ENCODE measurements at regions not wholly inside any gene's neighbourhood (a gene's known extent, or its start where the extent isn't known, plus 50 kb on each side); places are given as distances from the start of the nearest gene placed in this dataset.

- DNase-seq (ENCODE audit: low read depth), result no peak
Measured at GRCh38 chr5:3047212-3047774, 295.8 kb upstream of the IRX2 start.

GRCh38 chr5:3043600-3043999 lies 292.1 kb upstream of the IRX2 start:
- DNase-seq (ENCODE audit: low read depth), result no peak

- no peak for DNase-seq (ENCODE audit: low read depth)
Measured at GRCh38 chr5:3041001-3041400, 289.5 kb upstream of the IRX2 start.

GRCh38 chr5:3036041-3036788 lies 284.7 kb upstream of the IRX2 start:
- DNase-seq (ENCODE audit: low read depth), result no peak

- no peak for DNase-seq (ENCODE audit: low read depth)
Measured at GRCh38 chr5:3035452-3035851, 284.0 kb upstream of the IRX2 start.

GRCh38 chr5:3034881-3035280 lies 283.4 kb upstream of the IRX2 start:
- DNase-seq (ENCODE audit: low read depth), result no peak

- DNase-seq (ENCODE audit: low read depth), result no peak
Measured at GRCh38 chr5:3034449-3034848, 283.0 kb upstream of the IRX2 start.

- DNase-seq (ENCODE audit: low read depth), result no peak
Measured at GRCh38 chr5:3033033-3033755, 281.7 kb upstream of the IRX2 start.

GRCh38 chr5:3032513-3032912 lies 281.0 kb upstream of the IRX2 start:
- no peak for DNase-seq (ENCODE audit: low read depth)

- DNase-seq (ENCODE audit: low read depth), result no peak
Measured at GRCh38 chr5:3031733-3032378, 280.4 kb upstream of the IRX2 start.

- no peak for DNase-seq (ENCODE audit: low read depth)
Measured at GRCh38 chr5:3030511-3031165, 279.2 kb upstream of the IRX2 start.

- no peak for DNase-seq (ENCODE audit: low read depth)
Measured at GRCh38 chr5:3029396-3029795, 277.9 kb upstream of the IRX2 start.

GRCh38 chr5:3027866-3028635 lies 276.6 kb upstream of the IRX2 start:
- DNase-seq (ENCODE audit: low read depth), result no peak

- DNase-seq (ENCODE audit: low read depth), result no peak
Measured at GRCh38 chr5:3027185-3027865, 275.8 kb upstream of the IRX2 start.

GRCh38 chr5:3026651-3027050 lies 275.2 kb upstream of the IRX2 start:
- no peak for DNase-seq (ENCODE audit: low read depth)

- DNase-seq (ENCODE audit: low read depth), result no peak
Measured at GRCh38 chr5:3026099-3026498, 274.6 kb upstream of the IRX2 start.

- no peak for DNase-seq (ENCODE audit: low read depth)
Measured at GRCh38 chr5:3025392-3025791, 273.9 kb upstream of the IRX2 start.

- no peak for DNase-seq (ENCODE audit: low read depth)
Measured at GRCh38 chr5:3024976-3025375, 273.5 kb upstream of the IRX2 start.

GRCh38 chr5:3024554-3024953 lies 273.1 kb upstream of the IRX2 start:
- DNase-seq (ENCODE audit: low read depth), result no peak

GRCh38 chr5:3024126-3024525 lies 272.6 kb upstream of the IRX2 start:
- no peak for DNase-seq (ENCODE audit: low read depth)

- no peak for DNase-seq (ENCODE audit: low read depth)
Measured at GRCh38 chr5:3023656-3024055, 272.2 kb upstream of the IRX2 start.
